Stimulated activated CD8-positive, alpha-beta memory T cell treated with anti-CD3 and anti-CD28 coated beads, Interleukin-12 subunit alpha, Interleukin-12 subunit beta, amount 100 ng/mL, for 24 hours (primary cell): ENCODE measurements at regions not wholly inside any gene's neighbourhood (a gene's known extent, or its start where the extent isn't known, plus 50 kb on each side); places are given as distances from the start of the nearest gene placed in this dataset.
"Not testable (repeated sequence)": the region's sequence is repeated elsewhere in the genome, so short reads cannot be mapped to it uniquely, and the experiment has no call there.

Experiments
- DNase-seq: peaks from one replicate; pipeline ENCODE4 v3.0.0-alpha.2; 2020; ENCODE audit errors: extremely low read depth

- no peak for DNase-seq
Measured at GRCh38 chr1:194442901-194443575, 1256.6 kb upstream of the B3GALT2 start.

DNA sequence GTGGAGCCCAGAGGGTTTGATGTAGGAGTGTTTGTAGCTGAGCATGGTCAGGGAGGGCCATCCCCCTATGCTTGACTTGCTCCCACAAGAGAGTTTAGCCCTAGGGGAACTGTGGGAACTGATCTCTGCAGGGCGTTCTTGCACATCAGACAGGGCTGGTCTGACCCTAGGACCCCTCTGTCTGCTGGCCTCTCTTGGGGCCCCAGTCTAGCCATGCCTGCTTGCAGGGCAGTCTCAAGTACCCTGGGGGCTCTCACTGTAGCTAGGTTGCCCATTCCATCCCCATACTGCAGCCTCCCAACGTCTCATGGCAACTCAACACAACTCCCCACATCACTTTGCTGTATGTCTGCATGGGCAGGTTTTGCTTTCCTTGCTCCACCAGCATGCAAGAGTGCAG, 1250.7 kb upstream of the B3GALT2 start:
- DNase-seq, result no peak

DNA sequence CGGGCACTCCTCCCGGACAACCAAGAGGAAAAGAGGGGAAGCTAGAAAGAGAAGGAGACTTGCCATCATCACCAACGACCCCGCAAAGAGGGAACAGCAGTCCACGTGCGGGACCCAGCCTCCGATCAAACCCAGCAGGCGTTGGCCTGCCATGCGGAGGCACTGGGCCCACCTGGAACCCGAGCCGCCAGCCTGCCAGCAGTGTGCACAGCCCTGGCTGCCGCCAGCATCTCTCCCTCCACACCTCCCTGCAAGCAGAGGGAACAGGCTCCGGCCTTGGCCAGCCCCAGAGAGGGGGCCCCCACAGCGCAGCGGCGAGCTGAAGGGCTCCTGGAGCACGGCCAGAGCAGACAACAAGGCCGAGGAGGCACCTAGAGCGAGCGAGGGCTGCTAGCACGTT, 1244.7 kb upstream of the B3GALT2 start:
- DNase-seq, result no peak

DNA sequence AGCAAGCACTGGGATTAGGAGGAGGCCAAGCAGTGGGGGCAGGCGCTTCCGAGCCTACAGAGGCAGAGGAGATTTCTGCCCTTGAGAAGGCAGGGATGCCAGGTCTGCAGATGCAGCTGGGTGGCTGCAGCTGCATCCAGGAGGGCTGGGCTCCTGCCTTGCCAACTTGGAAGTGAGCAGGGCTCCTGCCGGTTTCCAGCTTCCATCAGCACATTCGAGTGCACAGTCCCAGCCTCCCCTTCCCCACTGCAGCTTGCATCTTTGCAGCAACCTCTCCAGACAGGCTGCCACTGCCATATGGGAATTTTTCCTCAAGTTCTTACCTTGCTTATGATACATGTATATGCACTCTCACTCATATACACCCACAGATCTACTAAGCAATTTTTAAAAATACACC, 1234.3 kb upstream of the B3GALT2 start:
- DNase-seq, result no peak

DNA sequence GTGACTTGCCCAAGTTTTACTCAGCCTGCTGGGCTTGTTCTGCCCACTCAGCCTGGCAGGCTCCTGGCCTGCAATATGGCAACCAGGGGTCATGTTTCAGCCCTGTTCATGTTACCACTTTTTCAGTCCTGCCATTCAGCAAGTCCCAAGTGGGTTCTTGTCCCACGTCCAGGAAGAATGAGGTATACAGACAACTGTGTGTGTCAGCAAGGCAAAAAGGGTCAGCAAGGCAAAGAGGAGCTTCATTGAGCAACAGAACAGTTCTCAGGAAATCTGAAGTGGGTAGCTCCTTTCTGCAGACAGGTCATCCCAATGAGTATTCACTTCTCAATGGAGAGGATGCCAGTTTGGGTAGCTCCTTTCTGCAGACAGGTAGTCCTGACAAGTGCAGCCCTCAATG, 1233.3 kb upstream of the B3GALT2 start:
- no peak for DNase-seq

DNA sequence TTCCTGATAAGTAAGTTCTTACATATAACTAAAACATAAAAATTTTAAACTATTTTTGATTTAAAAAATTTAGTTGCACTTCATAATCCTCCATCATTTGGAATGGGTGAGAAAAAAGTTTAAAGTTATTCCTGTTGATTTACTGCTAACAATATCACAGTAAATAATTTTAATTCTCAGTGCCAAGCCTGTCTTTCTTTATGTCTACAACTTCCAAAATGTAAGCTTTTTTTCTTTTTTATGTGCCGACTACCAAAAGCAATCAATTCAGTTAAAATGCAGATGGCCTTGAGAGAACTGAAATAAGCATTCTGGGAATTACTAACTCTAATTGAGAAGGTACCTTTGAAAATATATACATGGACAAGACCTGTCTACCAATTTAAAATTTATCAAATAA, 1224.3 kb upstream of the B3GALT2 start:
- no peak for DNase-seq

DNA sequence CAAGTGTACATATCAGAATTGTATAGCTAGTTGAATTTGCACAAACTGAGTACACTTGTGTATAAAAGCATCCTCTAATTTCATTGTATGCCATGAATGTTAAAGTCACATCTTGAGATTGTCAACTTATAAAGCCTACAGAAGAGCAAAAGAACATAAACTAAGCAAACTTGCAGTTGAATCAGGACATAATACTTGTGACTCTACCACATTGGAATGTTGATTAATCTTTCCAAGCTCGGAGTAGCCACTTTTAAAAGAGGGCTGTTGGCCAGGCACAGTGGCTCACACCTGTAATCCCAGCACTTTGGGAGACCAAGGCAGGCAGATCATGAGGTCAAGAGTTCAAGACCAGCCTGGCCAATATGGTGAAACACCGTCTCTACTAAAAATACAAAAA, 1220.8 kb upstream of the B3GALT2 start:
- not testable (repeated sequence) for DNase-seq

GRCh38 chr1:194394676-194395075, 1208.3 kb upstream of the B3GALT2 start:
- DNase-seq, result no peak

- no peak for DNase-seq
Measured at GRCh38 chr1:194387531-194387930, 1201.1 kb upstream of the B3GALT2 start.

DNA sequence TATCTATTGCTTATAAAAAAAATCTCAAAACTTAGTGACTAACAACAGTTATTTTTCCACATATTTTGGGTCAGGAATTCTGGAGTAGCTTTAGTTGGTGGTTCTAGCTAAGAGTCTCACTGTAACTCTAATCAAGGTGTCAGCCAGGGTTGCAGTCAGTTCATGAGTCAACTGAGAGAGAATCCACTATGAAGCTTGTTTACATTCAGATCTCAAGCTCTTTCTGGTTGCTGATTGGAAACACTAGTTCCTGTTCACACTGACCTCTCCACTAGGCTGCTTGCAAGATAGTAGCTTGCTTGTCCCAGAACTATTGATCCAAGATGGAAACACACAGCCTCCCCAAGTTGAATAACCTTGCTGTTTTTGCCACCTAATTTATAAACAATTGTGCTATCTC, 1192.1 kb upstream of the B3GALT2 start:
- DNase-seq, result no peak

DNA sequence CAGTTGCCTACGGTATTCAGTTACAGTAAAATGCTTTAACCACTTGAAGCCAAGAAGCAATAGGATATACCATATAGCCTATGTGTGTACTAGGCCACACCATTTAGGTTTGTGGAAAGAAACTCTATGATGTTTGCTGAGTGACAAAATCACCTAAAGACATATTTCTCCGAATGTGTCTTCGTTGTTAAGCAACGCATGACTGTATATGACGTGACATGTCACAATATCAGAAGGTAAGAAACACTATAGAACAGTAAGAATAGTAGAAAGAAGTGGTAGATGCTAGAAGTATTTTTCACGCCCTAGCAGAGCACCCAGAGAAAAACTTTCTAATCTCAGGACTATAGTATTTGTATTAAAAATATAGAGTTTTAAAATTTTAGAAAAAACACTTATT, 1188.2 kb upstream of the B3GALT2 start:
- DNase-seq, result no peak

- no peak for DNase-seq
Measured at GRCh38 chr1:194372266-194372665, 1185.9 kb upstream of the B3GALT2 start.

DNA sequence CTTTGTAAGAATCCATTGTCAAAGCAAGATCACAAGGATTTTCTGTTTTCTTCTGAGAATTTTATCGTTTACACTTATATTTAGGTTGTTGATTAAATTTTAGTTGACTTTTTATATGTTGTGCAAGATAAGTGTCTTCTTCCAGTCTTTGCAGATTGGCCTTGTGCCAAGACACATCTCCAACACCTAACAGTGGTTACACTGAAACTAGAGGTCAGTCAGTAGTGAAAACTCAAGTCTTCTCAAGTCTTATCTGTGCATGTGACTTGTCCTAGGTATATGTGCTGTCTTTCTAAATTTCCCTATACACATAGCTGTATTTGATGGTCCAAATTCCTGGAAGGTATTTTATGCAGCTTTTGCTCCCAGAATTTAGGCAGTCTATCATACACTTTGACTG, 1183.2 kb upstream of the B3GALT2 start:
- DNase-seq, result no peak

DNA sequence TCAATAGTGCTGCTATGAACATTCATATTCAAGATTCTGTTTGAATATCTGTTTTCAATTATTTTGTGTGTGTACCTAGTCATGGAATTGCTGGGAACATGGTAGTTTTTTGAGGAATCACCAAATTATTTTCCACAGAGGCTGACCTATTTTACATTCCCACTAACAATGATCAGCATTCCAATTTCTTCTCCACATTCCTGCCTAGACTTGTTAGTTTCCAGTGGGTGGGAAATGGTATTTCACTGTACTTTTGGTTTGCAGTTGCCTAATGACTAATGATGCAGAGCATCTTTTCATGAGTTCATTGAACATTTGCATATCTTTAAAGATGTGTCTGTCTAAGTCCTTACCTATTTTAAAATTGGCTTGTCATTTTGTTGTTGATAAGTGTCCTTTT, 1182.6 kb upstream of the B3GALT2 start:
- DNase-seq, result no peak

DNA sequence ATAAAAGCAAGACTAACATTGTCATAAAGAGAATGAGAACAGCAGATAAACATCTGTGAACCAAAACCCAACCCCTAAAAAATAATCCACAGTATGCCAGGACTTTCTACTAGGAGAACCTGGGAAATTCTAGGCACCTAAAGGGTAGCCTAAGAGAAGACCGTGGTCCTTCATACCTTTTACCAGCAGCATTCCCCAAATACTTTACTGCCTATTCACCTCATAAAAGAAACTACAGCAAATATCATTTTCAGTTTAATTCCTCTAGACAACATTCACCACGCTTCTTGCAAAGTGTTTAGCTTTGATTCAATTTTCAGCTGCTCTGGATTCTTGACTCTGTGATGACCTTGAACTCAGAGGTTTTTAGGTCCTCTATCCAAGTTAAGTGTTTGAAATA, 1180.7 kb upstream of the B3GALT2 start:
- no peak for DNase-seq

DNA sequence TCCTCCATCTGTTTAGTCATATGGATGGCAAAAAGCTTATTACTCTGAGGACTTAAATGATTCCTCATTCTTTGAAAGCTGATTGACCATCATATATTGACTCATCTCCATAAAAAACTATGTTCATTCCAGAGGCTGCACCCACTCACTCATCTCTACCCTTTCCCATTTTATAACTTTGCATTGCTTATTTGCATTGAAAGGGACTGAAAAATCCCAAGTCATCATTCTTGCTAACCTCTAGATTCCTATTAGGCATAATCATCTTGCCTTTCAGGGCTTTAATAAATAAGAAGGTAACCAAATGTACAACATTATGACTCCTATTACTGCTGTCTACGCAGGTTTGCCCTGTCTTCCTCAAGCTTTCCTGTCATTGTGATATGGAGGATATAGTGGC, 1180.3 kb upstream of the B3GALT2 start:
- no peak for DNase-seq

DNA sequence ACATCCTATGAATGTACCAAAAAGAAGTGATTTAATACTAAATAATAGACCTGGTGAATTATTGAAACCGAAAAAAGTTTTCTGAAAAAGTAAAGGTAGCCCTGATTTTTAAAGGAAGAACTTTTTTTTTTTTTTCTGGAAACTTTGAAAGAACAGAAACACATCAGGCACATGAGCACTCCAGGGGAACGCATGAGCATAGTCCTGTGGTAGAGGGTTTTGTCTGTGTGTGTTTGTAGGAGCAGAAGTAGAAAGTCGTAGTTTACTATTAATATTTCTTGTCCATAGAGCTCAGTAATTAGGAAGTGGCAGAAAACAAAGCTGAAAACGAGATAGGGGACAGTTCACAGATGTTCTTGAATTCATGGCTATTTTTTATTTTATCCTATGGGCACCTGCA, 1175.9 kb upstream of the B3GALT2 start:
- DNase-seq, result no peak

GRCh38 chr1:194361374-194362131, 1175.1 kb upstream of the B3GALT2 start:
- no peak for DNase-seq

DNA sequence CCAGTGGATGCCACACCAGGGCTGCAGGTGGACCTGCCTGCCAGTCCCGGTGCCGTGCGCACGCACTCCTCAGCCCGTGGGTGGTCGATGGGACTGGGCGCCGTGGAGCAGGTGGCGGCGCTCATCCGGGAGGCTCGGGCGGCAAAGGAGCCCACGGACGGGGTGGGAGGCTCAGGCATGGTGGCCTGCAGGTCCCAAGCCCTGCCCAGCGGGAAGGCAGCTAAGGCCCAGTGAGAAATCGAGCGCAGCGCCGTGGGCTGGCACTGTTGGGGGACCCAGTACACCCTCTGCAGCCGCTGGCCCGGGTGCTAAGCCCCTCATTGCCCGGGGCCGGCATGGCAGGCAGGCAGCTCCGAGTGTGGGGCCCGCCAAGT, 1171.8 kb upstream of the B3GALT2 start:
- DNase-seq, result no peak

DNA sequence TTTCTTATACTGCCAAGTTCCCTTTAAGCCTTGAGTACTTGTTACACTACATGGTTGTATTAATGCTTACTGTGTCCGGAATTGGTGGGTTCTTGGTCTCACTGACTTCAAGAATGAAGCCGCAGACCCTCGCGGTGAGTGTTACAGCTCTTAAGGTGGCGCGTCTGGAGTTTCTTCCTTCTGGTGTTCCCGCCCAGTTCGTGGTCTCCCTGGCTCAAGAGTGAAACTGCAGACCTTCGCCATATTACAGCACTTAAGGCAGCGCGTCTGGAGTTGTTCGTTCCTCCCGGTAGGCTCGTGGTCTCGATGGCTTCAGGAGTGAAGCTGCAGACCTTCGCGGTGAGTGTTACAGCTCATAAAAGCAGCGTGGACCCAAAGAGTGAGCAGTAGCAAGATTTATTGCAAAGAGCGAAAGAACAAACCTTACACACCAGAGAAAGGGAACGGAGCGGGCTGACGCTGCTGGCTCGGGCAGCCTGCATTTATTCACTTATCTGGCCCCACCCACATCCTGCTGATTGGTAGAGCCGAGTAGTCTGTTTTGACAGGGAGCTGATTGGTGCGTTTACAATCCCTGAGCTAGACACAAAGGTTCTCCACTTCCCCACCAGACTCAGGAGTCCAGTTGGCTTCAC, 1171.3 kb upstream of the B3GALT2 start:
- DNase-seq, result not testable (repeated sequence)

- no peak for DNase-seq
Measured at GRCh38 chr1:194355488-194356106, 1169.2 kb upstream of the B3GALT2 start.

DNA sequence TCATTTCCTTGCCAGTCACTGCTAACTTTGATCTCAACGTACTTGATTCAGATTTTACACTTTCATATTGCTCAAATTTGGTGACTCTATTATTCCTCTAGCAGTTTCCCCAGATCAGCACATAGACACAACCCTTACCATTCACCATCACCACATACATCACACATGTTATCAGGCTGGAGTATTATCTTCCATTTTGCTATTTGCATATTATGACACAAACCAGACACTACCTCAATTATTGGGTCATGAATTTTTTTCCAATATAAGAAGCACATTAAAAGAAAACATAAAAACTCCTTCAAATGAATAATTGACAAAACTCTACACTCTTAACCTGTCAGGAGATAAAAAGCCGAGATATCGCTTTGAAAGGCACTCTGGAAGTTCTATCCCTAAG, 1166.7 kb upstream of the B3GALT2 start:
- DNase-seq, result no peak

GRCh38 chr1:194347200-194347599, 1160.8 kb upstream of the B3GALT2 start:
- DNase-seq, result no peak
